IMR-90 (cell line): ENCODE measurements at regions not wholly inside any gene's neighbourhood (a gene's known extent, or its start where the extent isn't known, plus 50 kb on each side); places are given as distances from the start of the nearest gene placed in this dataset.

ENCODE experiments used
- ATAC-seq: fragments of 200-7000 bp; cut with Tn5 transposase; 2 replicates; pipeline ENCODE4 v1.9.1; 2020; ENCODE audit warnings: low read depth, mild to moderate bottlenecking, moderate library complexity
- BruUV-seq: library from RNA; stranded (reverse); fragments of 400-500 nt; replicated peaks from 2 replicates; lab custom pipeline; 2021; lab: Mats Ljungman, UMichigan
- CTCF ChIA-PET: fragments of 300-600 bp; formaldehyde crosslinking; extraction: SDS; loops from one replicate; lab custom pipeline; 2021; ENCODE audit warnings: antibody characterized with exemption; lab: Yijun Ruan, JAX
- POLR2A ChIA-PET: fragments of 300-600 bp; sonication (Branson Sonifier 250); formaldehyde crosslinking; loops from one replicate; lab custom pipeline; 2022; ENCODE audit warnings: antibody characterized with exemption; ENCODE audit not compliant: unreplicated experiment; lab: Charles Lee
- DNase-seq: peaks from one replicate; pipeline ENCODE4 v3.0.0; 2013
- H2AFZ ChIP-seq: replicated peaks from 2 replicates; pipeline ENCODE3; 2013; ENCODE audit warnings: low read length, mild to moderate bottlenecking; ENCODE audit not compliant: poor library complexity
- H2AK5ac ChIP-seq: 2 replicates; pipeline ENCODE4 v1.6.1; 2013; ENCODE audit warnings: low read depth, low read length, inconsistent platforms
- H2AK9ac ChIP-seq: replicated peaks from 2 replicates; pipeline ENCODE3; 2013; ENCODE audit warnings: mild to moderate bottlenecking, low read depth, low read length, moderate library complexity; ENCODE audit not compliant: poor library complexity
- H2BK120ac ChIP-seq: 2 replicates; pipeline ENCODE4 v1.6.1; 2013; ENCODE audit warnings: low read depth, low read length, inconsistent platforms
- H2BK15ac ChIP-seq: 3 replicates; pipeline ENCODE4 v1.6.1; 2013; ENCODE audit warnings: low read depth, low read length, inconsistent platforms
- H2BK20ac ChIP-seq: 2 replicates; pipeline ENCODE4 v1.6.1; 2013; ENCODE audit warnings: low read depth, mild to moderate bottlenecking, inconsistent platforms, low read length, moderate library complexity
- H2BK5ac ChIP-seq: 2 replicates; pipeline ENCODE4 v1.6.1; 2013; ENCODE audit warnings: mild to moderate bottlenecking, low read depth, low read length, inconsistent platforms; ENCODE audit not compliant: poor library complexity, severe bottlenecking
- H3K14ac ChIP-seq: replicated peaks from 2 replicates; pipeline ENCODE4 v1.6.1; 2013; ENCODE audit warnings: low read depth, low read length, inconsistent platforms
- H3K18ac ChIP-seq: 2 replicates; pipeline ENCODE4 v1.6.1; 2013; ENCODE audit warnings: low read depth, low read length, control low read depth
- H3K23ac ChIP-seq: 2 replicates; pipeline ENCODE4 v1.6.1; 2013; ENCODE audit warnings: low read depth, low read length, inconsistent platforms
- H3K27ac ChIP-seq: 2 replicates; pipeline ENCODE4 v1.5.1; 2013; ENCODE audit warnings: mild to moderate bottlenecking, control low read depth, low read length; ENCODE audit not compliant: insufficient read depth
- H3K27me3 ChIP-seq: 2 replicates; pipeline ENCODE4 v1.6.1; 2013; ENCODE audit warnings: low read length; ENCODE audit not compliant: control insufficient read depth, insufficient read depth
- H3K36me3 ChIP-seq: 2 replicates; pipeline ENCODE4 v1.6.1; 2013; ENCODE audit warnings: low read length, mixed read lengths; ENCODE audit not compliant: control insufficient read depth, insufficient read depth
- H3K4ac ChIP-seq: 2 replicates; pipeline ENCODE4 v1.6.1; 2013; ENCODE audit warnings: low read depth, low read length, inconsistent platforms
- H3K4me1 ChIP-seq: 2 replicates; pipeline ENCODE4 v1.6.1; 2013; ENCODE audit warnings: low read length, mixed read lengths; ENCODE audit not compliant: control insufficient read depth, insufficient read depth
- H3K4me2 ChIP-seq: 2 replicates; pipeline ENCODE4 v1.6.1; 2013; ENCODE audit warnings: low read depth, mild to moderate bottlenecking, control low read depth, low read length, moderate library complexity
- H3K4me3 ChIP-seq: 2 replicates; pipeline ENCODE4 v1.5.1; 2013; ENCODE audit warnings: low read depth, mild to moderate bottlenecking, control low read depth, low read length, moderate library complexity; ENCODE audit not compliant: insufficient read depth
- H3K56ac ChIP-seq: 2 replicates; pipeline ENCODE4 v1.6.1; 2013; ENCODE audit warnings: low read length, inconsistent platforms; ENCODE audit not compliant: insufficient read depth; ENCODE audit errors: extremely low read depth
- H3K79me1 ChIP-seq, 2 experiments: 2 replicates each; pipeline ENCODE4 v1.6.1; 2013; ENCODE audit warnings: low read length in 2 of 2, inconsistent platforms in 1 of 2, low read depth in 1 of 2
- H3K9ac ChIP-seq: 2 replicates; pipeline ENCODE4 v1.6.1; 2013; ENCODE audit warnings: low read depth, low read length, control low read depth
- H3K9me1 ChIP-seq: 2 replicates; pipeline ENCODE4 v1.6.1; 2013; ENCODE audit warnings: low read length, inconsistent platforms; ENCODE audit not compliant: insufficient read depth
- H3K9me3 ChIP-seq: 2 replicates; pipeline ENCODE4 v1.6.1; 2013; ENCODE audit warnings: low read length; ENCODE audit not compliant: control insufficient read depth, insufficient read depth
- H4K20me1 ChIP-seq: 2 replicates; pipeline ENCODE4 v1.6.1; 2013; ENCODE audit warnings: low read length, inconsistent platforms; ENCODE audit not compliant: insufficient read depth
- H4K5ac ChIP-seq: 2 replicates; pipeline ENCODE4 v1.6.1; 2013; ENCODE audit warnings: mild to moderate bottlenecking, low read depth, low read length, control low read depth
- H4K8ac ChIP-seq, 2 experiments: 2 replicates each; pipeline ENCODE4 v1.6.1; 2013; ENCODE audit warnings: low read depth in 2 of 2, low read length in 2 of 2, control low read depth in 1 of 2, inconsistent platforms in 1 of 2
- H4K91ac ChIP-seq: 2 replicates; pipeline ENCODE4 v1.6.1; 2013; ENCODE audit warnings: low read depth, low read length, inconsistent platforms; ENCODE audit not compliant: insufficient read depth
- BHLHE40 ChIP-seq: fragments of 150-350 bp; IDR thresholded peaks from 2 replicates; pipeline ENCODE4 v1.6.1; 2016; ENCODE audit warnings: mild to moderate bottlenecking, low read depth, low read length
- CEBPB ChIP-seq: IDR thresholded peaks from 2 replicates; pipeline ENCODE4 v1.6.1; 2012; ENCODE audit warnings: low read depth, low read length, improper control_type of control experiment
- CHD1 ChIP-seq: IDR thresholded peaks from 2 replicates; pipeline ENCODE4 v1.6.1; 2012; ENCODE audit warnings: low read depth, low read length, improper control_type of control experiment
- FOS ChIP-seq: fragments of 150-350 bp; IDR thresholded peaks from 2 replicates; pipeline ENCODE4 v1.6.1; 2016; ENCODE audit warnings: low read depth, low read length
- MAFK ChIP-seq: IDR thresholded peaks from 2 replicates; pipeline ENCODE4 v1.6.1; 2012; ENCODE audit warnings: low read depth, low read length, improper control_type of control experiment
- MAZ ChIP-seq: IDR thresholded peaks from 2 replicates; pipeline ENCODE4 v1.6.1; 2012; ENCODE audit warnings: low read depth, mild to moderate bottlenecking, low read length, improper control_type of control experiment, moderate library complexity, borderline replicate concordance
- MXI1 ChIP-seq: IDR thresholded peaks from 2 replicates; pipeline ENCODE4 v1.6.1; 2012; ENCODE audit warnings: low read depth, mild to moderate bottlenecking, low read length, moderate library complexity, borderline replicate concordance
- NFE2L2 ChIP-seq: fragments of 150-350 bp; IDR thresholded peaks from 2 replicates; pipeline ENCODE4 v1.6.1; 2016; ENCODE audit warnings: low read depth, mild to moderate bottlenecking, low read length
- POLR2A ChIP-seq: IDR thresholded peaks from 2 replicates; pipeline ENCODE4 v1.6.1; 2012; ENCODE audit warnings: mild to moderate bottlenecking, low read depth, low read length
- RAD21 ChIP-seq: IDR thresholded peaks from 2 replicates; pipeline ENCODE4 v1.6.1; 2012; ENCODE audit warnings: low read length, improper control_type of control experiment
- RCOR1 ChIP-seq: IDR thresholded peaks from 2 replicates; pipeline ENCODE4 v1.6.1; 2012; ENCODE audit warnings: mild to moderate bottlenecking, low read length, improper control_type of control experiment; ENCODE audit not compliant: insufficient replicate concordance
- RFX5 ChIP-seq: IDR thresholded peaks from 2 replicates; pipeline ENCODE4 v1.8.0; 2012; ENCODE audit warnings: low read depth, mild to moderate bottlenecking, low read length, moderate library complexity
- SMC3 ChIP-seq: fragments of 150-350 bp; IDR thresholded peaks from 2 replicates; pipeline ENCODE4 v1.6.1; 2016; ENCODE audit warnings: low read depth, mild to moderate bottlenecking, antibody characterized with exemption, low read length, moderate library complexity
- WGBS, 2 experiments: methylation state at CpG; one replicate each; pipeline versions ENCODE4 v1.1.5 to v1.1.7; 2013; ENCODE audit warnings: missing lambda C conversion rate in 2 of 2; ENCODE audit not compliant: insufficient read length in 1 of 2; ENCODE audit errors: extremely low coverage in 2 of 2; 5-methylcytosine and 5-hydroxymethylcytosine counted together
- dilution Hi-C: fragments of 300-500 bp; cut with HindIII; formaldehyde crosslinking; loops from one replicate; pipeline ENCODE4 v1.14.3; 2018; ENCODE audit warnings: low sequenced_read_pairs; ENCODE audit not compliant: unreplicated experiment
- in situ Hi-C: fragments of 300-500 bp; cut with MboI; formaldehyde crosslinking; loops from 3 replicates; pipeline ENCODE4 v1.14.3; 2019; ENCODE audit warnings: low sequenced_read_pairs, inconsistent platforms, mixed read lengths
- intact Hi-C: fragments of 100-400 bp; cut with micrococcal nuclease; formaldehyde crosslinking; loops from 2 replicates; pipeline ENCODE4 v1.10.0; 2022
- TF ChIP-seq, protein P1 (sequence below): fragments of 150-350 bp; IDR thresholded peaks from 2 replicates; pipeline ENCODE4 v1.6.1; 2017; ENCODE audit warnings: mild to moderate bottlenecking, antibody characterized with exemption, low read length, low read depth
- TF ChIP-seq, protein P2 (sequence below): conservative IDR thresholded peaks from 2 replicates; pipeline ENCODE4 v1.5.1; 2012; ENCODE audit warnings: mild to moderate bottlenecking, low read depth, low read length, improper control_type of control experiment
- TF ChIP-seq, protein P3 (sequence below): fragments of 150-350 bp; IDR thresholded peaks from 2 replicates; pipeline ENCODE4 v1.6.1; 2016; ENCODE audit warnings: low read depth, mild to moderate bottlenecking, low read length, moderate library complexity, borderline replicate concordance

DNA sequence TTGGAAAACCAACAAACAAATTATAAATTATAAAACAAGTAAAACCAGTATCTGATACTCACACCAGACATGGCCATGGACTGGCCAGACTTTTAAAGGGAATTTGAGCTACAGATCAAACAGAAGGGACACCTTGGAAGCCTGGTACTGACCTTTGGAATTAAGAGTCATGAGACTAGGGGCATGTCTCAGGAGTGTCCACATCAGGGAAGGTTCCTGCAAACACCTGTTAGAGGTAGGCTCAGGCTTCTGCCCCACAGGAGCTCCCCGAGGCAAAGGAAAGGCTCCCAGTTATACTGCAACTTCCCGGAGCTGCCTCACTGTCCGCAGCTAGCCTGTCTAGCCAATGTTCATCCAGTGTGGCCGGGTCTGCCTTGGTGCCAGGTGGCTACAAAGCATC, 290.1 kb downstream of the BUD13 start:
- no peak overlapping the region for H3K23ac ChIP-seq
- H4K91ac ChIP-seq = no peak overlapping the region
- H4K8ac ChIP-seq = no peak overlapping the region
- H3K4ac ChIP-seq = no peak overlapping the region
- H3K79me1 ChIP-seq = no peaks in the 10 kb centered on the region
- POLR2A ChIA-PET = no interaction called here
- WGBS, 2 experiments = no CpG with 5 or more reads among the region's 4 CpGs
- no peaks in the 10 kb centered on the region for H3K9me1 ChIP-seq
- H4K5ac ChIP-seq = no peak overlapping the region
- ATAC-seq (no peak), DNase-seq (no peak)
- H3K18ac ChIP-seq = no peak overlapping the region
- H2AK5ac ChIP-seq = no peak overlapping the region
- no peak overlapping the region for H2BK120ac ChIP-seq
- H3K36me3 ChIP-seq = no peaks in the 10 kb centered on the region
- dilution Hi-C loops = no loop called here
- no peaks in the 10 kb centered on the region for H3K9me3 ChIP-seq
- H3K27me3 ChIP-seq = no peaks in the 10 kb centered on the region; the same call in 1 of the 2 replicates
- no peak overlapping the region for H2BK5ac ChIP-seq
- CTCF ChIA-PET = no interaction called here
- H4K20me1 ChIP-seq = no peaks in the 10 kb centered on the region
- H2AK9ac ChIP-seq = no peak overlapping the region
- intact Hi-C loops = no loop called here
- in situ Hi-C loops = no loop called here
- H2BK20ac ChIP-seq = no peak overlapping the region
- H2AFZ ChIP-seq = no peak overlapping the region
- no peak overlapping the region for H3K4me3 ChIP-seq
- H3K4me1 ChIP-seq = no peaks in the 10 kb centered on the region
- H3K27ac ChIP-seq = no peak overlapping the region
- H2BK15ac ChIP-seq = no peak overlapping the region
- no peak overlapping the region for H3K9ac ChIP-seq
- BruUV-seq = no TSS peak
- TF ChIP-seq, protein P1, sequence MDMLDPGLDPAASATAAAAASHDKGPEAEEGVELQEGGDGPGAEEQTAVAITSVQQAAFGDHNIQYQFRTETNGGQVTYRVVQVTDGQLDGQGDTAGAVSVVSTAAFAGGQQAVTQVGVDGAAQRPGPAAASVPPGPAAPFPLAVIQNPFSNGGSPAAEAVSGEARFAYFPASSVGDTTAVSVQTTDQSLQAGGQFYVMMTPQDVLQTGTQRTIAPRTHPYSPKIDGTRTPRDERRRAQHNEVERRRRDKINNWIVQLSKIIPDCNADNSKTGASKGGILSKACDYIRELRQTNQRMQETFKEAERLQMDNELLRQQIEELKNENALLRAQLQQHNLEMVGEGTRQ = no peak
- TF ChIP-seq POLR2A (no peak), CEBPB (no peak), RCOR1 (no peak), CHD1 (no peak), RFX5 (no peak), MXI1 (no peak), MAFK (no peak), NFE2L2 (no peak), SMC3 (no peak), RAD21 (no peak), FOS (no peak), MAZ (no peak), BHLHE40 (no peak)
- TF ChIP-seq, protein P2, sequence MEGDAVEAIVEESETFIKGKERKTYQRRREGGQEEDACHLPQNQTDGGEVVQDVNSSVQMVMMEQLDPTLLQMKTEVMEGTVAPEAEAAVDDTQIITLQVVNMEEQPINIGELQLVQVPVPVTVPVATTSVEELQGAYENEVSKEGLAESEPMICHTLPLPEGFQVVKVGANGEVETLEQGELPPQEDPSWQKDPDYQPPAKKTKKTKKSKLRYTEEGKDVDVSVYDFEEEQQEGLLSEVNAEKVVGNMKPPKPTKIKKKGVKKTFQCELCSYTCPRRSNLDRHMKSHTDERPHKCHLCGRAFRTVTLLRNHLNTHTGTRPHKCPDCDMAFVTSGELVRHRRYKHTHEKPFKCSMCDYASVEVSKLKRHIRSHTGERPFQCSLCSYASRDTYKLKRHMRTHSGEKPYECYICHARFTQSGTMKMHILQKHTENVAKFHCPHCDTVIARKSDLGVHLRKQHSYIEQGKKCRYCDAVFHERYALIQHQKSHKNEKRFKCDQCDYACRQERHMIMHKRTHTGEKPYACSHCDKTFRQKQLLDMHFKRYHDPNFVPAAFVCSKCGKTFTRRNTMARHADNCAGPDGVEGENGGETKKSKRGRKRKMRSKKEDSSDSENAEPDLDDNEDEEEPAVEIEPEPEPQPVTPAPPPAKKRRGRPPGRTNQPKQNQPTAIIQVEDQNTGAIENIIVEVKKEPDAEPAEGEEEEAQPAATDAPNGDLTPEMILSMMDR = no peak
- TF ChIP-seq, protein P3, sequence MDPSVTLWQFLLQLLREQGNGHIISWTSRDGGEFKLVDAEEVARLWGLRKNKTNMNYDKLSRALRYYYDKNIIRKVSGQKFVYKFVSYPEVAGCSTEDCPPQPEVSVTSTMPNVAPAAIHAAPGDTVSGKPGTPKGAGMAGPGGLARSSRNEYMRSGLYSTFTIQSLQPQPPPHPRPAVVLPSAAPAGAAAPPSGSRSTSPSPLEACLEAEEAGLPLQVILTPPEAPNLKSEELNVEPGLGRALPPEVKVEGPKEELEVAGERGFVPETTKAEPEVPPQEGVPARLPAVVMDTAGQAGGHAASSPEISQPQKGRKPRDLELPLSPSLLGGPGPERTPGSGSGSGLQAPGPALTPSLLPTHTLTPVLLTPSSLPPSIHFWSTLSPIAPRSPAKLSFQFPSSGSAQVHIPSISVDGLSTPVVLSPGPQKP = no peak
- no peak overlapping the region for H3K56ac ChIP-seq
- no peak overlapping the region for H3K4me2 ChIP-seq
- no peak overlapping the region for H3K14ac ChIP-seq
